IMR-90 (cell line): ENCODE measurements at regions not wholly inside any gene's neighbourhood (a gene's known extent, or its start where the extent isn't known, plus 50 kb on each side); places are given as distances from the start of the nearest gene placed in this dataset.

Experiments
- ATAC-seq: fragments of 200-7000 bp; cut with Tn5 transposase; 2 replicates; pipeline ENCODE4 v1.9.1; 2020; ENCODE audit warnings: low read depth, mild to moderate bottlenecking, moderate library complexity
- BruUV-seq: library from RNA; stranded (reverse); fragments of 400-500 nt; replicated peaks from 2 replicates; lab custom pipeline; 2021; lab: Mats Ljungman, UMichigan
- CTCF ChIA-PET: fragments of 300-600 bp; formaldehyde crosslinking; extraction: SDS; loops from one replicate; lab custom pipeline; 2021; ENCODE audit warnings: antibody characterized with exemption; lab: Yijun Ruan, JAX
- POLR2A ChIA-PET: fragments of 300-600 bp; sonication (Branson Sonifier 250); formaldehyde crosslinking; loops from one replicate; lab custom pipeline; 2022; ENCODE audit warnings: antibody characterized with exemption; ENCODE audit not compliant: unreplicated experiment; lab: Charles Lee
- DNase-seq: peaks from one replicate; pipeline ENCODE4 v3.0.0; 2013
- H2AFZ ChIP-seq: replicated peaks from 2 replicates; pipeline ENCODE3; 2013; ENCODE audit warnings: low read length, mild to moderate bottlenecking; ENCODE audit not compliant: poor library complexity
- H2AK5ac ChIP-seq: 2 replicates; pipeline ENCODE4 v1.6.1; 2013; ENCODE audit warnings: low read depth, low read length, inconsistent platforms
- H2AK9ac ChIP-seq: replicated peaks from 2 replicates; pipeline ENCODE3; 2013; ENCODE audit warnings: mild to moderate bottlenecking, low read depth, low read length, moderate library complexity; ENCODE audit not compliant: poor library complexity
- H2BK120ac ChIP-seq: 2 replicates; pipeline ENCODE4 v1.6.1; 2013; ENCODE audit warnings: low read depth, low read length, inconsistent platforms
- H2BK15ac ChIP-seq: 3 replicates; pipeline ENCODE4 v1.6.1; 2013; ENCODE audit warnings: low read depth, low read length, inconsistent platforms
- H2BK20ac ChIP-seq: 2 replicates; pipeline ENCODE4 v1.6.1; 2013; ENCODE audit warnings: low read depth, mild to moderate bottlenecking, inconsistent platforms, low read length, moderate library complexity
- H2BK5ac ChIP-seq: 2 replicates; pipeline ENCODE4 v1.6.1; 2013; ENCODE audit warnings: mild to moderate bottlenecking, low read depth, low read length, inconsistent platforms; ENCODE audit not compliant: poor library complexity, severe bottlenecking
- H3K14ac ChIP-seq: replicated peaks from 2 replicates; pipeline ENCODE4 v1.6.1; 2013; ENCODE audit warnings: low read depth, low read length, inconsistent platforms
- H3K18ac ChIP-seq: 2 replicates; pipeline ENCODE4 v1.6.1; 2013; ENCODE audit warnings: low read depth, low read length, control low read depth
- H3K23ac ChIP-seq: 2 replicates; pipeline ENCODE4 v1.6.1; 2013; ENCODE audit warnings: low read depth, low read length, inconsistent platforms
- H3K27ac ChIP-seq: 2 replicates; pipeline ENCODE4 v1.5.1; 2013; ENCODE audit warnings: mild to moderate bottlenecking, control low read depth, low read length; ENCODE audit not compliant: insufficient read depth
- H3K27me3 ChIP-seq: 2 replicates; pipeline ENCODE4 v1.6.1; 2013; ENCODE audit warnings: low read length; ENCODE audit not compliant: control insufficient read depth, insufficient read depth
- H3K36me3 ChIP-seq: 2 replicates; pipeline ENCODE4 v1.6.1; 2013; ENCODE audit warnings: low read length, mixed read lengths; ENCODE audit not compliant: control insufficient read depth, insufficient read depth
- H3K4ac ChIP-seq: 2 replicates; pipeline ENCODE4 v1.6.1; 2013; ENCODE audit warnings: low read depth, low read length, inconsistent platforms
- H3K4me1 ChIP-seq: 2 replicates; pipeline ENCODE4 v1.6.1; 2013; ENCODE audit warnings: low read length, mixed read lengths; ENCODE audit not compliant: control insufficient read depth, insufficient read depth
- H3K4me2 ChIP-seq: 2 replicates; pipeline ENCODE4 v1.6.1; 2013; ENCODE audit warnings: low read depth, mild to moderate bottlenecking, control low read depth, low read length, moderate library complexity
- H3K4me3 ChIP-seq: 2 replicates; pipeline ENCODE4 v1.5.1; 2013; ENCODE audit warnings: low read depth, mild to moderate bottlenecking, control low read depth, low read length, moderate library complexity; ENCODE audit not compliant: insufficient read depth
- H3K56ac ChIP-seq: 2 replicates; pipeline ENCODE4 v1.6.1; 2013; ENCODE audit warnings: low read length, inconsistent platforms; ENCODE audit not compliant: insufficient read depth; ENCODE audit errors: extremely low read depth
- H3K79me1 ChIP-seq, 2 experiments: 2 replicates each; pipeline ENCODE4 v1.6.1; 2013; ENCODE audit warnings: low read length in 2 of 2, inconsistent platforms in 1 of 2, low read depth in 1 of 2
- H3K9ac ChIP-seq: 2 replicates; pipeline ENCODE4 v1.6.1; 2013; ENCODE audit warnings: low read depth, low read length, control low read depth
- H3K9me1 ChIP-seq: 2 replicates; pipeline ENCODE4 v1.6.1; 2013; ENCODE audit warnings: low read length, inconsistent platforms; ENCODE audit not compliant: insufficient read depth
- H3K9me3 ChIP-seq: 2 replicates; pipeline ENCODE4 v1.6.1; 2013; ENCODE audit warnings: low read length; ENCODE audit not compliant: control insufficient read depth, insufficient read depth
- H4K20me1 ChIP-seq: 2 replicates; pipeline ENCODE4 v1.6.1; 2013; ENCODE audit warnings: low read length, inconsistent platforms; ENCODE audit not compliant: insufficient read depth
- H4K5ac ChIP-seq: 2 replicates; pipeline ENCODE4 v1.6.1; 2013; ENCODE audit warnings: mild to moderate bottlenecking, low read depth, low read length, control low read depth
- H4K8ac ChIP-seq, 2 experiments: 2 replicates each; pipeline ENCODE4 v1.6.1; 2013; ENCODE audit warnings: low read depth in 2 of 2, low read length in 2 of 2, control low read depth in 1 of 2, inconsistent platforms in 1 of 2
- H4K91ac ChIP-seq: 2 replicates; pipeline ENCODE4 v1.6.1; 2013; ENCODE audit warnings: low read depth, low read length, inconsistent platforms; ENCODE audit not compliant: insufficient read depth
- BHLHE40 ChIP-seq: fragments of 150-350 bp; IDR thresholded peaks from 2 replicates; pipeline ENCODE4 v1.6.1; 2016; ENCODE audit warnings: mild to moderate bottlenecking, low read depth, low read length
- CEBPB ChIP-seq: IDR thresholded peaks from 2 replicates; pipeline ENCODE4 v1.6.1; 2012; ENCODE audit warnings: low read depth, low read length, improper control_type of control experiment
- CHD1 ChIP-seq: IDR thresholded peaks from 2 replicates; pipeline ENCODE4 v1.6.1; 2012; ENCODE audit warnings: low read depth, low read length, improper control_type of control experiment
- FOS ChIP-seq: fragments of 150-350 bp; IDR thresholded peaks from 2 replicates; pipeline ENCODE4 v1.6.1; 2016; ENCODE audit warnings: low read depth, low read length
- MAFK ChIP-seq: IDR thresholded peaks from 2 replicates; pipeline ENCODE4 v1.6.1; 2012; ENCODE audit warnings: low read depth, low read length, improper control_type of control experiment
- MXI1 ChIP-seq: IDR thresholded peaks from 2 replicates; pipeline ENCODE4 v1.6.1; 2012; ENCODE audit warnings: low read depth, mild to moderate bottlenecking, low read length, moderate library complexity, borderline replicate concordance
- POLR2A ChIP-seq: IDR thresholded peaks from 2 replicates; pipeline ENCODE4 v1.6.1; 2012; ENCODE audit warnings: mild to moderate bottlenecking, low read depth, low read length
- RAD21 ChIP-seq: IDR thresholded peaks from 2 replicates; pipeline ENCODE4 v1.6.1; 2012; ENCODE audit warnings: low read length, improper control_type of control experiment
- RCOR1 ChIP-seq: IDR thresholded peaks from 2 replicates; pipeline ENCODE4 v1.6.1; 2012; ENCODE audit warnings: mild to moderate bottlenecking, low read length, improper control_type of control experiment; ENCODE audit not compliant: insufficient replicate concordance
- SMC3 ChIP-seq: fragments of 150-350 bp; IDR thresholded peaks from 2 replicates; pipeline ENCODE4 v1.6.1; 2016; ENCODE audit warnings: low read depth, mild to moderate bottlenecking, antibody characterized with exemption, low read length, moderate library complexity
- WGBS, 2 experiments: methylation state at CpG; one replicate each; pipeline versions ENCODE4 v1.1.5 to v1.1.7; 2013; ENCODE audit warnings: missing lambda C conversion rate in 2 of 2; ENCODE audit not compliant: insufficient read length in 1 of 2; ENCODE audit errors: extremely low coverage in 2 of 2; 5-methylcytosine and 5-hydroxymethylcytosine counted together
- dilution Hi-C: fragments of 300-500 bp; cut with HindIII; formaldehyde crosslinking; loops from one replicate; pipeline ENCODE4 v1.14.3; 2018; ENCODE audit warnings: low sequenced_read_pairs; ENCODE audit not compliant: unreplicated experiment
- in situ Hi-C: fragments of 300-500 bp; cut with MboI; formaldehyde crosslinking; loops from 3 replicates; pipeline ENCODE4 v1.14.3; 2019; ENCODE audit warnings: low sequenced_read_pairs, inconsistent platforms, mixed read lengths
- intact Hi-C: fragments of 100-400 bp; cut with micrococcal nuclease; formaldehyde crosslinking; loops from 2 replicates; pipeline ENCODE4 v1.10.0; 2022
- TF ChIP-seq, protein P1 (sequence below): conservative IDR thresholded peaks from 2 replicates; pipeline ENCODE4 v1.5.1; 2012; ENCODE audit warnings: mild to moderate bottlenecking, low read depth, low read length, improper control_type of control experiment
- TF ChIP-seq, protein P2 (sequence below): fragments of 150-350 bp; IDR thresholded peaks from 2 replicates; pipeline ENCODE4 v1.6.1; 2017; ENCODE audit warnings: mild to moderate bottlenecking, antibody characterized with exemption, low read length, low read depth

DNA sequence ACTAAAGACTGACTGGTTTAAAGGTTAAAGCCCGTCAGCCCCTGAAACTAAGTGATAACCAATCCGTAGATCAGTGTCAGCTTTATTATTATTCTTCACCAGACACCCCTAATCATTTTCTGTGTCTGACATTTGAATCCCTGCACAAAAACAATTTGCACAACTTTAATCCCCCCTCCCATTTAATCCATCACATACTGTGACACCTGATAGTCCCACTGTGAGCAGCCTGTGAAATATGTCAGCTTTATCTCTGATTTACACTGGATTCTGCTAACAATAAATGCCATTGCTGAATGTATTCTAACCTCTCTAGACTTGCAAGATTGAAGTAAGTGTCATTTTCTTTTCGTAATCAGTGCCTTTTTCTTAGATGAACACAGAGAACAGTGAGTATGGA lies 2089.0 kb upstream of the RAG2 start:
- H3K27me3 ChIP-seq, result no peaks in the 10 kb centered on the region
- no peaks in the 10 kb centered on the region for H3K79me1 ChIP-seq
- no peak overlapping the region for H3K14ac ChIP-seq
- no peak overlapping the region for H2AFZ ChIP-seq
- in situ Hi-C loops (no loop called here), intact Hi-C loops (no loop called here), dilution Hi-C loops (no loop called here)
- ChIA-PET POLR2A (no interaction called here), CTCF (no interaction called here)
- no peak overlapping the region for H2BK20ac ChIP-seq
- no peak for ATAC-seq
- no peak overlapping the region for H3K23ac ChIP-seq
- no peak overlapping the region for H4K5ac ChIP-seq
- no peaks in the 10 kb centered on the region for H4K20me1 ChIP-seq
- H3K27ac ChIP-seq, result no peak overlapping the region
- no peaks in the 10 kb centered on the region for H3K36me3 ChIP-seq
- H3K56ac ChIP-seq, result no peak overlapping the region
- H4K8ac ChIP-seq, result no peak overlapping the region
- H3K4me1 ChIP-seq, result no peaks in the 10 kb centered on the region
- no peaks in the 10 kb centered on the region for H3K9me1 ChIP-seq
- no peaks in the 10 kb centered on the region for H3K9me3 ChIP-seq
- H2BK15ac ChIP-seq, result no peak overlapping the region
- no peak overlapping the region for H3K4me3 ChIP-seq
- no peak overlapping the region for H2BK120ac ChIP-seq
- no TSS peak for BruUV-seq
- no peak overlapping the region for H3K9ac ChIP-seq
- no peak overlapping the region for H3K4me2 ChIP-seq
- no peak for DNase-seq
- H3K18ac ChIP-seq, result no peak overlapping the region
- no peak overlapping the region for H2AK5ac ChIP-seq
- H4K91ac ChIP-seq, result no peak overlapping the region
- H2BK5ac ChIP-seq, result no peak overlapping the region
- H3K4ac ChIP-seq, result no peak overlapping the region
- no peak overlapping the region for H2AK9ac ChIP-seq
- TF ChIP-seq SMC3 (no peak), POLR2A (no peak), BHLHE40 (no peak), RCOR1 (no peak), MAFK (no peak), RAD21 (no peak), CEBPB (no peak), CHD1 (no peak), FOS (no peak), MXI1 (no peak)
- TF ChIP-seq, protein P1, sequence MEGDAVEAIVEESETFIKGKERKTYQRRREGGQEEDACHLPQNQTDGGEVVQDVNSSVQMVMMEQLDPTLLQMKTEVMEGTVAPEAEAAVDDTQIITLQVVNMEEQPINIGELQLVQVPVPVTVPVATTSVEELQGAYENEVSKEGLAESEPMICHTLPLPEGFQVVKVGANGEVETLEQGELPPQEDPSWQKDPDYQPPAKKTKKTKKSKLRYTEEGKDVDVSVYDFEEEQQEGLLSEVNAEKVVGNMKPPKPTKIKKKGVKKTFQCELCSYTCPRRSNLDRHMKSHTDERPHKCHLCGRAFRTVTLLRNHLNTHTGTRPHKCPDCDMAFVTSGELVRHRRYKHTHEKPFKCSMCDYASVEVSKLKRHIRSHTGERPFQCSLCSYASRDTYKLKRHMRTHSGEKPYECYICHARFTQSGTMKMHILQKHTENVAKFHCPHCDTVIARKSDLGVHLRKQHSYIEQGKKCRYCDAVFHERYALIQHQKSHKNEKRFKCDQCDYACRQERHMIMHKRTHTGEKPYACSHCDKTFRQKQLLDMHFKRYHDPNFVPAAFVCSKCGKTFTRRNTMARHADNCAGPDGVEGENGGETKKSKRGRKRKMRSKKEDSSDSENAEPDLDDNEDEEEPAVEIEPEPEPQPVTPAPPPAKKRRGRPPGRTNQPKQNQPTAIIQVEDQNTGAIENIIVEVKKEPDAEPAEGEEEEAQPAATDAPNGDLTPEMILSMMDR, result no peak
- TF ChIP-seq, protein P2, sequence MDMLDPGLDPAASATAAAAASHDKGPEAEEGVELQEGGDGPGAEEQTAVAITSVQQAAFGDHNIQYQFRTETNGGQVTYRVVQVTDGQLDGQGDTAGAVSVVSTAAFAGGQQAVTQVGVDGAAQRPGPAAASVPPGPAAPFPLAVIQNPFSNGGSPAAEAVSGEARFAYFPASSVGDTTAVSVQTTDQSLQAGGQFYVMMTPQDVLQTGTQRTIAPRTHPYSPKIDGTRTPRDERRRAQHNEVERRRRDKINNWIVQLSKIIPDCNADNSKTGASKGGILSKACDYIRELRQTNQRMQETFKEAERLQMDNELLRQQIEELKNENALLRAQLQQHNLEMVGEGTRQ, result no peak
- 20% methylated on average over 1 of the region's 3 CpGs; no CpG with 5 or more reads in 1 of the 2 experiments for WGBS, 2 experiments
